HEK293T (cell line): ENCODE measurements at regions not wholly inside any gene's neighbourhood (a gene's known extent, or its start where the extent isn't known, plus 50 kb on each side); places are given as distances from the start of the nearest gene placed in this dataset.

Experiments
- ARNT ChIP-seq: fragments of 450-650 bp; IDR thresholded peaks from 2 replicates; pipeline ENCODE4 v1.6.1; 2017; ENCODE audit warnings: mild to moderate bottlenecking
- BHLHE40 ChIP-seq: fragments of 450-650 bp; IDR thresholded peaks from 2 replicates; pipeline ENCODE4 v1.6.1; 2016; ENCODE audit warnings: mild to moderate bottlenecking, moderate library complexity, borderline replicate concordance
- ELF4 ChIP-seq: fragments of 450-650 bp; IDR thresholded peaks from 2 replicates; pipeline ENCODE4 v1.6.1; 2017; ENCODE audit warnings: antibody characterized with exemption
- FOXA1 ChIP-seq: fragments of 450-650 bp; IDR thresholded peaks from 2 replicates; pipeline ENCODE4 v1.6.1; 2016; ENCODE audit warnings: mild to moderate bottlenecking
- FOXK2 ChIP-seq: fragments of 450-650 bp; IDR thresholded peaks from 2 replicates; pipeline ENCODE4 v1.6.1; 2016; ENCODE audit warnings: mild to moderate bottlenecking
- FOXM1 ChIP-seq: fragments of 450-650 bp; IDR thresholded peaks from 2 replicates; pipeline ENCODE4 v1.6.1; 2017; ENCODE audit warnings: mild to moderate bottlenecking, borderline replicate concordance
- HDGF ChIP-seq: fragments of 450-650 bp; IDR thresholded peaks from 2 replicates; pipeline ENCODE4 v1.6.1; 2017; ENCODE audit warnings: antibody characterized with exemption, borderline replicate concordance
- L3MBTL2 ChIP-seq: fragments of 450-650 bp; conservative IDR thresholded peaks from 2 replicates; pipeline ENCODE4 v1.6.1; 2016; ENCODE audit warnings: mild to moderate bottlenecking
- NFRKB ChIP-seq: fragments of 450-650 bp; IDR thresholded peaks from 2 replicates; pipeline ENCODE4 v1.6.1; 2016; ENCODE audit warnings: mild to moderate bottlenecking, moderate library complexity
- SP1 ChIP-seq: fragments of 450-650 bp; IDR thresholded peaks from 2 replicates; pipeline ENCODE4 v1.6.1; 2017
- SUZ12 ChIP-seq: fragments of 450-650 bp; IDR thresholded peaks from 2 replicates; pipeline ENCODE4 v1.6.1; 2016; ENCODE audit warnings: mild to moderate bottlenecking
- ZNF384 ChIP-seq: fragments of 450-650 bp; IDR thresholded peaks from 2 replicates; pipeline ENCODE4 v1.6.1; 2016
- TF ChIP-seq, protein P1 (sequence below): fragments of 450-650 bp; IDR thresholded peaks from 2 replicates; pipeline ENCODE4 v1.6.1; 2016

DNA sequence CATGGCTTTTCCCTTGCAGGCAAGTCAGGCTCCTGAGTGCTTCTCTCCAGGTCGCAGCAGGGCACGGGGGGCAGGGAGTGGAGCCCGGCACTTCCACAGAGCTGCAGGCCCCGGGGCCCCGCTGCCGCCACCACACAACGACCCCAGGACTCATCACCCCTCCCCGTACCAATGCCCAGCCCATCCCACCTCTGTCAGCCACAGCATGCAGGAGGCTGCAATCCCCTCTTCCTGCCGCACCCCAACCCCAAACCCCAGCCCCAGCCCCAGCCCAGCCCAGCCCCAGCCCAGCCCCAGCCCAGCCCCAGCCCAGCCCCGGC, 288.0 kb downstream of the NDUFA10 start:
- TF ChIP-seq FOXA1 (no peak), ELF4 (no peak), SUZ12 (no peak), ZNF384 (no peak), FOXM1 (no peak), BHLHE40 (no peak), NFRKB (no peak), ARNT (no peak), L3MBTL2 (no peak), HDGF (no peak), FOXK2 (no peak), SP1 (no peak)
- TF ChIP-seq, protein P1, sequence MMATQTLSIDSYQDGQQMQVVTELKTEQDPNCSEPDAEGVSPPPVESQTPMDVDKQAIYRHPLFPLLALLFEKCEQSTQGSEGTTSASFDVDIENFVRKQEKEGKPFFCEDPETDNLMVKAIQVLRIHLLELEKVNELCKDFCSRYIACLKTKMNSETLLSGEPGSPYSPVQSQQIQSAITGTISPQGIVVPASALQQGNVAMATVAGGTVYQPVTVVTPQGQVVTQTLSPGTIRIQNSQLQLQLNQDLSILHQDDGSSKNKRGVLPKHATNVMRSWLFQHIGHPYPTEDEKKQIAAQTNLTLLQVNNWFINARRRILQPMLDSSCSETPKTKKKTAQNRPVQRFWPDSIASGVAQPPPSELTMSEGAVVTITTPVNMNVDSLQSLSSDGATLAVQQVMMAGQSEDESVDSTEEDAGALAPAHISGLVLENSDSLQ: no peak
